Heart left ventricle (tissue), 13 donors: ENCODE measurements at regions not wholly inside any gene's neighbourhood (a gene's known extent, or its start where the extent isn't known, plus 50 kb on each side); places are given as distances from the start of the nearest gene placed in this dataset.

Experiments used
- POLR2A ChIP-seq, 2 donors: fragments of 450-650 bp; IDR thresholded peaks; one replicate each; pipeline ENCODE4 v1.6.1; 2017; ENCODE audit warnings: antibody characterized with exemption in 2 of 2, mild to moderate bottlenecking in 2 of 2, moderate library complexity in 2 of 2
- TF ChIP-seq, protein P1 (sequence below), 12 donors: fragments of 200-600 bp; sonication (generic) in 4 of 12; IDR thresholded peaks; one replicate each; pipeline versions ENCODE4 v1.5.0 to v1.8.0; 2018 to 2022; ENCODE audit warnings: antibody characterized with exemption in 12 of 12, mild to moderate bottlenecking in 5 of 12
- donor health status: ischemic (EF 13 %, LVEDD 7.1; RV severe dilation, severe dysfunction).
- donor health status: DM: no; HTN: yes; CAD: no.
- donor health status: DM: no; HTN: no; CAD: no.
- donor health status: ischemic (EF 25% LVEDD 6.9; RV normal size, moderate dysfunction).
- donor health status: ischemic (EF 25% LVEDD 5.7; RV mildly dilated, moderate dysfunction).
- donor health status: ischemic (EF 35%, LVEDD 5.7; RV mildly dilated, moderate dysfunction).
- donor health status: nonischemic (EF 11% LVEDD 7.7; RV severe dilation, severe dysfunction).
- donor health status: DM: yes; HTN: yes; CAD: no.
- donor health status: PGD.
- donor health status: ischemic (EF 29% LVEDD 5.4; RV normal size, mild dysfunction).
- donor health status: nonischemic (EF 23%, LVEDD 6.1; RV moderate dilation, normal function).

DNA sequence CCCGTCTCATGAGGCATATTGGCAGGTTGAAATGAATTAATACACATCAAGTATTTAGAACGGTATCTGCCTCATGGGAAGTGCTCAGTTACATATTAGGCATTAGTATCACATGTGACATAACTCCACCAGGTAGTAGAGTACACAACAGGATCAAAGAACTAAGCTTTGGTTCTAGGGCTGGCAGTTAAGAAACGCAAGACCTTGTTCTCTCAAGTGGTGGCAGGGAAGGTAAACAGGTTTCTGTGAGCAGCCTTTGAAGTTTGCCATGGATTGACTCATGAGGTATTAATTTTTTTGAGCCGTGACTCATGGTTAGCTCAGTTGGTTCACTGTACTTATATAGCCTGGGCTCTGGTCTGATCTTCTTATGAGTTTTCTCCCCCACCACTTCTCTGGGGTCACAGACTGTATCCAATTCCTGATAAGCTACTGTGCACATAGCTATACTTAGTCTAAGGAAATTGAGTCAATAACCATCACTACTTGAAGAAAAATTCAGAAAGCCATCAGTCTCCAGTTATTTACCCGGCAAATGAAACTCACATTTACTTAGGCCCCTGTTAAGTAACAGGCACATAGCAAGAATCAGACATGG lies 155.6 kb upstream of the STT3B start:
- TF ChIP-seq, protein P1, sequence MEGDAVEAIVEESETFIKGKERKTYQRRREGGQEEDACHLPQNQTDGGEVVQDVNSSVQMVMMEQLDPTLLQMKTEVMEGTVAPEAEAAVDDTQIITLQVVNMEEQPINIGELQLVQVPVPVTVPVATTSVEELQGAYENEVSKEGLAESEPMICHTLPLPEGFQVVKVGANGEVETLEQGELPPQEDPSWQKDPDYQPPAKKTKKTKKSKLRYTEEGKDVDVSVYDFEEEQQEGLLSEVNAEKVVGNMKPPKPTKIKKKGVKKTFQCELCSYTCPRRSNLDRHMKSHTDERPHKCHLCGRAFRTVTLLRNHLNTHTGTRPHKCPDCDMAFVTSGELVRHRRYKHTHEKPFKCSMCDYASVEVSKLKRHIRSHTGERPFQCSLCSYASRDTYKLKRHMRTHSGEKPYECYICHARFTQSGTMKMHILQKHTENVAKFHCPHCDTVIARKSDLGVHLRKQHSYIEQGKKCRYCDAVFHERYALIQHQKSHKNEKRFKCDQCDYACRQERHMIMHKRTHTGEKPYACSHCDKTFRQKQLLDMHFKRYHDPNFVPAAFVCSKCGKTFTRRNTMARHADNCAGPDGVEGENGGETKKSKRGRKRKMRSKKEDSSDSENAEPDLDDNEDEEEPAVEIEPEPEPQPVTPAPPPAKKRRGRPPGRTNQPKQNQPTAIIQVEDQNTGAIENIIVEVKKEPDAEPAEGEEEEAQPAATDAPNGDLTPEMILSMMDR (IDR thresholded peaks at IDR 0.05): no peak
- TF ChIP-seq POLR2A (IDR thresholded peaks at IDR 0.05): no peak
